ENCODE measurements at regions not wholly inside any gene's neighbourhood (a gene's known extent, or its start where the extent isn't known, plus 50 kb on each side); places are given as distances from the start of the nearest gene placed in this dataset.

DNA sequence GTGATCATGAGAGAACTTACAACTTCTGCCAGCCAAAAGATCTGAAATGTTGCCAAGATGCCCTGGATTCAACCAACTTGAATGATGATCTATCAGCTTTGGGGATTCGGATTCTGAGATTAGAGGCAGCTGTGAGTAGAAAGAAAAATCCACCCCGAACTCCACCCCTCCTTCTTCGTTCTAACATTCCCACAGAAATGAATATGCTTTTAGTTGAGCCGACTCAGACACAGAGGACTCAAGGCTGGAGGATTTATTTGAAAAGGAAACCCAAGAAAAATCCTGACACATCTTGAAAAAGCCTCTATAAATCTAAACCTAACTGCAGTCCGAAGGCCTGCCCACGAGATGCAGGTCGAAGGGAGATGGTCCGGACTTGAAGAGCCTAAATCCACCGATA lies 275.0 kb downstream of the GAS1 start:
- no peak for DNase-seq (ENCODE audit: extremely low spot score, unreplicated experiment)
- peaks cover 6% of the 10 kb centered on the region for H3K9me3 Mint-ChIP-seq
- peaks cover 4% of the 10 kb centered on the region for H3K36me3 Mint-ChIP-seq
- H3K27ac Mint-ChIP-seq = no peak overlapping the region
- peak overlapping the region; percentile 15 for H3K4me3 Mint-ChIP-seq
- H3K4me1 Mint-ChIP-seq (ENCODE audit: unreplicated experiment) = peaks cover 55% of the 10 kb centered on the region
- H3K27me3 Mint-ChIP-seq = no peaks in the 10 kb centered on the region
- TF ChIP-seq, protein P1, sequence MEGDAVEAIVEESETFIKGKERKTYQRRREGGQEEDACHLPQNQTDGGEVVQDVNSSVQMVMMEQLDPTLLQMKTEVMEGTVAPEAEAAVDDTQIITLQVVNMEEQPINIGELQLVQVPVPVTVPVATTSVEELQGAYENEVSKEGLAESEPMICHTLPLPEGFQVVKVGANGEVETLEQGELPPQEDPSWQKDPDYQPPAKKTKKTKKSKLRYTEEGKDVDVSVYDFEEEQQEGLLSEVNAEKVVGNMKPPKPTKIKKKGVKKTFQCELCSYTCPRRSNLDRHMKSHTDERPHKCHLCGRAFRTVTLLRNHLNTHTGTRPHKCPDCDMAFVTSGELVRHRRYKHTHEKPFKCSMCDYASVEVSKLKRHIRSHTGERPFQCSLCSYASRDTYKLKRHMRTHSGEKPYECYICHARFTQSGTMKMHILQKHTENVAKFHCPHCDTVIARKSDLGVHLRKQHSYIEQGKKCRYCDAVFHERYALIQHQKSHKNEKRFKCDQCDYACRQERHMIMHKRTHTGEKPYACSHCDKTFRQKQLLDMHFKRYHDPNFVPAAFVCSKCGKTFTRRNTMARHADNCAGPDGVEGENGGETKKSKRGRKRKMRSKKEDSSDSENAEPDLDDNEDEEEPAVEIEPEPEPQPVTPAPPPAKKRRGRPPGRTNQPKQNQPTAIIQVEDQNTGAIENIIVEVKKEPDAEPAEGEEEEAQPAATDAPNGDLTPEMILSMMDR (conservative IDR thresholded peaks at IDR 0.05) = no peak

DNA sequence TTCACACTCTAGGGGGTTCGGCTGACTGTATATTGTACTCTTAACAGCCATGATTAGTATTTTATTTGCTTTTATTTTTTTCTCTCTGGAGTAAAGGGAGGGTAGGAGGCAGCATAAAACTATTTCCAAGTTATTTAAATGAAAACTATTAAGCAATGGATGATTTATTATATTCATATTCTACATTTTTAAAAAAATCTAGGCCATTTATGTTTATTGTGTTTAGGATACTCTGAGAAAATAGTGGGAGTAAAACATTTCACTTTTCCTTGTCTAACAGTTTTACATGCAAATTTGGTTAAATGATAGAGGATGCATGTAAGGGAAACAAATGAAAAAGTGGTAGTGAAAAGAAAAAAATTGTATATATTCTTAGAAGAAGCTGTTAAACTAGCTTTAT lies 276.3 kb downstream of the GAS1 start:
- no peak for DNase-seq (ENCODE audit: extremely low spot score, unreplicated experiment)
- Mint-ChIP-seq H3K27ac (no peak overlapping the region), H3K27me3 (no peaks in the 10 kb centered on the region), H3K9me3 (peaks cover 11% of the 10 kb centered on the region), H3K36me3 (peaks cover 4% of the 10 kb centered on the region), H3K4me1 (ENCODE audit: unreplicated experiment) (peaks cover 48% of the 10 kb centered on the region), H3K4me3 (no peak overlapping the region)
- TF ChIP-seq, protein P1 (conservative IDR thresholded peaks at IDR 0.05) = no peak

DNA sequence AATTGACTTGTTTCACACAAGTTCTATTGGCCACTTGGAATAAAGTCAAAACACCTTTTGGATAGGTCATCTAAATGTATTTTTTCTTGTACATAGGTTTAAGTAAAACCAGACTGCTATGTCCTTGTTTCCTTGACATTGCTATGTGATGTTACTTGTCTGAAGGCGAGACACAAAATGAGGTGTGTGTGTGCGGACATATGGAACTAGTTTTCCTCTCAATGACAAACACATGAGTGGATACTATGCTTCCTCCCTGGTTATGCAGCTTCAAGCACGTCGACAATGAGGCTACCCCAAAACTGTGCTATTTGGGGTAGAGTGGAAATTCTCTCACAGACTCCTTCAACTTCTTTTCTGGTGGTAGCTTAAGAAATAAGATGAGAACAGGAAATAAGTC lies 276.8 kb downstream of the GAS1 start:
- peaks cover under 1% of the 10 kb centered on the region for H3K27me3 Mint-ChIP-seq
- no peak overlapping the region for H3K27ac Mint-ChIP-seq
- H3K4me3 Mint-ChIP-seq = no peak overlapping the region
- H3K9me3 Mint-ChIP-seq = peaks cover 11% of the 10 kb centered on the region
- TF ChIP-seq, protein P1 (conservative IDR thresholded peaks at IDR 0.05) = no peak
- peaks cover 4% of the 10 kb centered on the region for H3K36me3 Mint-ChIP-seq
- peaks cover 43% of the 10 kb centered on the region for H3K4me1 Mint-ChIP-seq (ENCODE audit: unreplicated experiment)
- DNase-seq (ENCODE audit: extremely low spot score, unreplicated experiment) = no peak

DNA sequence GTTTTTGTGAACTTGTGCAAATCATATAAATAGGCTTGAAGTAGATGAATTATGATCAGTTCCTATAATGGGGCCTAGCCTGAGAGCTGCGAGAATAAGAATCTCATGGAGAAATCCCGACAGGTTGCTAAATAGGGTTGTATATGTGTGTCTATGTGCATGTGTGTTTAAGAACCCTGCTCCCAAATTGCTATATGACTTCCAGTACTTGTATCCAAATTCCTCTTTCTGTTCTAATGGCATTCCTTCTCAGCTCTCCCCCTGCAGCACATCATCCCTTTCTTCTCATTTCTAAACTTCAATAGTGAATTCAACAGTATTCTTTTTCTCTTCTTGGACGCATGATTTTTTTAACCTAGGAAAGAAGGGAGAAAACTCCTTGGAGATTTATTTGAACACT lies 277.2 kb downstream of the GAS1 start:
- DNase-seq (ENCODE audit: extremely low spot score, unreplicated experiment) = no peak
- H3K27me3 Mint-ChIP-seq = peaks cover 3% of the 10 kb centered on the region
- H3K27ac Mint-ChIP-seq = no peak overlapping the region
- peaks cover 4% of the 10 kb centered on the region for H3K36me3 Mint-ChIP-seq
- peaks cover 40% of the 10 kb centered on the region for H3K4me1 Mint-ChIP-seq (ENCODE audit: unreplicated experiment)
- H3K4me3 Mint-ChIP-seq = no peak overlapping the region
- H3K9me3 Mint-ChIP-seq = peaks cover 11% of the 10 kb centered on the region
- TF ChIP-seq, protein P1 (conservative IDR thresholded peaks at IDR 0.05) = no peak

DNA sequence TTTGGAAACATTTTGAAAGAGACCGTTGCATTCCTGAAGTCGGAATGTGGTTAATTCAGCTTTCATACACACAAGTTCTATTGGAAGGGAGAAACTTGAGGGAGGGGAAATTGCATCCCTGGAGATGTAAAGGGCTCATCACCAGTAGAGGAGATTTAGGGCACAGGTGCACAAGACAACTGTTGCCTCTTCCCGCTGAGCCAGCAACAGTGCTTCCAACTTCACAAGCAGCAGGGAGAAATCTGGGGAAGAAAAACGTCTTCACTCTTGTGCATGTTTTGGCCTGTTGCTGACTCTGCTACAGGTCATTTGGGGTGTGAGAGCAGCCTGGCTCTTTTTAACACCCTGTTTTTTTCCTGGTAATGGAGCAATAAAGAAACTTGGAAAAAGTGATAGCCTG lies 277.9 kb downstream of the GAS1 start:
- Mint-ChIP-seq H3K9me3 (peaks cover 11% of the 10 kb centered on the region), H3K4me1 (ENCODE audit: unreplicated experiment) (peaks cover 34% of the 10 kb centered on the region), H3K27me3 (peaks cover 3% of the 10 kb centered on the region), H3K36me3 (peaks cover 4% of the 10 kb centered on the region), H3K27ac (no peak overlapping the region), H3K4me3 (no peak overlapping the region)
- TF ChIP-seq, protein P1 (conservative IDR thresholded peaks at IDR 0.05) = no peak
- DNase-seq (ENCODE audit: extremely low spot score, unreplicated experiment) = no peak

GRCh38 chr9:86668488-86668887 lies 278.8 kb downstream of the GAS1 start:
- H3K27ac Mint-ChIP-seq = no peak overlapping the region
- DNase-seq (ENCODE audit: extremely low spot score, unreplicated experiment) = no peak
- peaks cover 3% of the 10 kb centered on the region for H3K27me3 Mint-ChIP-seq
- no peak overlapping the region for H3K4me3 Mint-ChIP-seq
- H3K4me1 Mint-ChIP-seq (ENCODE audit: unreplicated experiment) = peaks cover 27% of the 10 kb centered on the region
- TF ChIP-seq, protein P1 (conservative IDR thresholded peaks at IDR 0.05) = no peak
- peaks cover 4% of the 10 kb centered on the region for H3K36me3 Mint-ChIP-seq
- H3K9me3 Mint-ChIP-seq = peaks cover 11% of the 10 kb centered on the region
